GM19351 (cell line): ENCODE measurements at regions not wholly inside any gene's neighbourhood (a gene's known extent, or its start where the extent isn't known, plus 50 kb on each side); places are given as distances from the start of the nearest gene placed in this dataset.

Experiments used
- ATAC-seq: cut with Tn5 transposase; IDR thresholded peaks from one replicate; pipeline ENCODE4 v1.9.1; 2021; ENCODE audit warnings: mild to moderate bottlenecking, moderate library complexity; ENCODE audit not compliant: unreplicated experiment

DNA sequence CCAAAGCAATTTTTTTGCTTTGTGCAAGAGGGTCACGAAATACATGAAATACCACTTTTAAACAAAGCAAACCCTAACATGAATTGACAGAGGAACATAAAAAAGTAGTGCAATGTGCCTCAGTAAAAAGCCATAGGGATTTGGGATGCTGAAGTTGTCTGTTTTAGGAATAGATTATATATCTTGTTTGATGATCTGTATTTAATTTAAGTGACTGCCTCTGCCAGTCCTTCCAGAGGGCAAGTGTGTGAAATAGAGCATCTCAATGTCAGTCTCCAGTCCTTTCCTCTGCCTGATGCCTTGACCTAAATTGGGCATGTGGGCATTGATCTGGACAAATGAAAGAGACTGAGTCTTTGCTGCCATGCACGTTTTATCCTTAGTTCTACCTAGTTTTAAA lies 222.8 kb downstream of the PTPRC start:
- no peak for ATAC-seq

DNA sequence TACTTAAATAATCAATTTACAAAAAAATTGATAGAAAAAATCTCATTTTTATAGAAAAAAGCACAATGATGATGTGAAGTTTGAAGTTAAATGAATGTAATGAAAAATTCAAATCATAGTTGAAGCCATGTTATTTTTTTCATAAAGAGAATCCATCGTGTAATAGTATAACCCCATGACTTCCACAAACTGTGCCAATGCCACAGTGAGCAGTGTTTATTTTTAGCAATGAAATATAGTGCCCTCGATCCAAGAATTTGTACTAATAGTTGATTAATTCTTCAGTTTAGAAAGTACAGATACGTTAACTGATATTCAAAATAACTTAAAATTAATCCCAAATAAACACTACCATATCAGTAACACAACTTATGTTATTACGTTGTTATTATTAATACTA lies 225.9 kb downstream of the PTPRC start:
- ATAC-seq = no peak

DNA sequence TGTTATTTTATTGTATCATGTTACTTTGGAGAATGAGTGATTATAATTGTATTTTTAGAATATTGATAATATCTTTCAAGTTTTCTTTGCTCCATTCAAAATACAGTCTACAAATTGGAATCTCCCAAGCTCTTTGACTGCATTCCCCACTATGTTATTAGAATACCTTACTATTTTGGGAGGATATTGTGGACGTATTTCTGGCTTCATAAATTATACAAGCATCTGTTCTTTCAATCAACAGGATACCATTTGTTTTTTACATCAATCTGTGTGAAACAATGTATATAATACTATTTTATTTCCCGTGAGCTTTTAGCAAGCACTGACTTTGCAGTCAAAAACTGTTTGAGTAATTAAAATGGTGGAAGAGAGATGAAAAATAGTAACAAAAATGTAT lies 226.5 kb downstream of the PTPRC start:
- ATAC-seq = no peak

DNA sequence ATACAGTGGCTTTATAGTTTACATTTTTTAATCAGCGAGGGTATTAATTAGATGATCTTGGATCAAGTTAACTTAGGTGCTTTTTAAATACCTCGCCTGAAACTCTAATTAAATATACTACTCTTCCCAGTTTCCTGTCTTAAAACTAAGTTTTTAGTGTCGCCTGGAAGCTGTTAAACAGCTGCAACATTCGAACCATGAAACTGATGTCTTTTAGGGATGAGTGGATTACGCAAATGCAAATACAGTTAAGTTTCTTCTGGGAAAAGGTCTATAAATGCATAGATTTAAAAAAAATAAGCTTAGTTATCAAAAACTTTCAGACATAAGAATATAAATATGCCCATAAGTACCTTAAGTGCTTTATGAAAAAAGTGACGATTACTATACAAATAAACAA lies 228.3 kb downstream of the PTPRC start:
- ATAC-seq = no peak

DNA sequence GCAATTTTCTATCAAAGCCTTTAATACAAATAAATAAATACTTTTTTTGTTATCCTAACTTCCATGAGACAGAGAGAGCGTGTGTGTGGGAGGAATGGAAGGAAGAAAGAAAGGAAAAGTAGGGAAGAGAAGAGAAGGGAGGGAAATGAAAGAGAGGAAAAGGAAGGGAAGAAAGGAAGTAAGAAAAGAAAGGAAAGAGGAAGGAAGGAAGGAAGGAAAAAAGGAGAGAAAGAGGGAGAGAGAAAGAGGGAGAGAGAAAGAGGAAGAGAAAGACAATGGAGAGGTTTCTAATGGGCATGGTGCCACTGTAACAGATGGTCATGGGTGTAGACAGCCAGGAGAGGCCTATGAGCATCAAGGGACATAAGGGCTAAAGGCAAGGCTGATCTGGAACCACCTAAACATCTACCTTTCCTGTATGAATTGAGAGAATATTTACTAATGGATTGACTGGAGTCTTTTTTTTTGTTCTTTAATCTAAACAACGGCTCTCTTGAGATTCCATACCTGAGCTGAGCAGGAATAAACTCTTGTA lies 234.9 kb downstream of the PTPRC start:
- no peak for ATAC-seq

DNA sequence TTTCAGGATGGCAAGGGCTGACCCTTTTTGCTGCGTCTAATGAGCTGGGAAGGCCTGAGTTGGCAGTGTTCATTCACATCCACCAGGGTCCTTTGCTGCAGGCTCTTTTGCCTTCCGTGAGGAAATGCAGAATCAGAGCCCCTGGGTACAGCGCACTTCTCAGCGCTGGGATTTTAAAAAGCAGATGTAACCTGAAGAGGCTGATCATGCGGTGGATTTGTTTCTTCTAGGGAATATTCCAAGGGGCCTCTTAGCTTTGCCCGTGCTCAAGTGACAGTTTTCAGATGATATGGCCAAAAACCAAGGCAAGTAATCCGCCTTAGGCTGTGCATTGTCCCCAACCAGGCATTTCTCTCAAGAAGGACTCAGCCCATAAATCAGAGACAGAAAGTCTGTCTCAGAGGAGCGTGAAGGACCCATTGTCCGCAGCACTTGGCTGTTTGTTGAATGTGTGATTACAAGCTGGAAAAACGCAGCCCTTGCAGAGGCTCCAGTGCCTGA lies 237.6 kb downstream of the PTPRC start:
- ATAC-seq = no peak

DNA sequence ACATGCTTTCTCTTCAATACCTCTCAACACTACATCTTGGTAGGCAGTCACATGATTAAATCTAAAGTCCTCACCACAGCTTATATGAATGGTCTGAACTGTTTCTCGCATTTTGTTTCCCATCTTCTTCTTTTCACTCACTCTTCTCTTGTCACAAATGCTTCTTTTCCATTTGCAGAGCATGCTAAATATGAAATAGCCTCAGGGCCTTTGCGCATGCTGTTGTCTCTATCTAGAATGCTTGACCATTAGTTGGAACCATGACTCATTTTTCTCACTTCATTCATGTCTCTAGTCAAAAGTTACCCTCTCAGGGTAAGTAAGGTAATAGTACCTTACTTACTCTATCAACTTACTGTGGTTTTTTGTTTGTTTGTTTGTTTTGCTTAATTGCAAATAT lies 239.7 kb downstream of the PTPRC start:
- no peak for ATAC-seq

DNA sequence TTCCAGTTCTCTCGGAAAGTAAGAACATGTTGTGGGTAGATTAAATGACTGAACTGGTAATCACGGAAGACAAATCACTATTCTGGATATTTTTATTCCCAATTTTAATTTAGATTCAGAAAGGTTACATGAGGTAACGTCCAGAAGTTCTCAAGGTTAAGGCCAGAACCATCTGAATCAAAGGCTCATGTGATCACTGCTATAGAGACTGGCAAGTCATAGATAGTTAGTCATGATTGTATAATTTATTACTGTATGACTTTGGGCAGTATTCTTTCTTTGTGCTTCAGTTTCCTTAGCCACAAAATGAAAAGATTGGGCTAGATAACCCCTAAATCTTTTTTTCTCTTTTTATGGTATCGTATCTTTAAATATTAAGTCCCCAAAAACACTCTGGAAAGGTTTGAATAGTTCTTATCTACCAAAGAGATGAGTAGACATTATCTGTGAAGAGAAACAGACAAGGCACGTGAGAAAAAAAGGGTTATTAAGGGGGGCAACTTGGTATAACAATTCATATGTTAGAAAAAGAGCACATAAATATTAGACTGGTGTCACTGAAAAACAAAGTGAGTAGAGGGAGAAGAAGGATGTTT lies 241.0 kb downstream of the PTPRC start:
- ATAC-seq = no peak

DNA sequence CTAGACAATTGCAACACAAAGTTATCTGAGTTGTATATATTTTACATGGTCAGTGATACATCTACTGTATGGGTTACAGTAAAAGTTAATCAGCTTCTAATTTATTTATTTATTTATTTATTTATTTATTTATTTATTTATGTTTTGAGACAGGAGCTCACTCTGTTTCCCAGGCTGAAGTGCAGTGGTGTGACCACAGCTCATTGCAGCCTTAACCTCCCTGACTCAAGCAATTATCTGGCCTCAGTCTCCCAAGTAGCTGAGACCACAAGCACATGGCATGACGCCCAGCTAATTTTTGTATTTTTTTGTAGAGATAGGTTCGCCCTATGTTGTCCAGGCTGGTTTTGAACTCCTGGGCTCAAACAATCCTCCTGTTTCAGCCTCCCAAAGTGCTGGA lies 241.6 kb downstream of the PTPRC start:
- ATAC-seq = no peak

DNA sequence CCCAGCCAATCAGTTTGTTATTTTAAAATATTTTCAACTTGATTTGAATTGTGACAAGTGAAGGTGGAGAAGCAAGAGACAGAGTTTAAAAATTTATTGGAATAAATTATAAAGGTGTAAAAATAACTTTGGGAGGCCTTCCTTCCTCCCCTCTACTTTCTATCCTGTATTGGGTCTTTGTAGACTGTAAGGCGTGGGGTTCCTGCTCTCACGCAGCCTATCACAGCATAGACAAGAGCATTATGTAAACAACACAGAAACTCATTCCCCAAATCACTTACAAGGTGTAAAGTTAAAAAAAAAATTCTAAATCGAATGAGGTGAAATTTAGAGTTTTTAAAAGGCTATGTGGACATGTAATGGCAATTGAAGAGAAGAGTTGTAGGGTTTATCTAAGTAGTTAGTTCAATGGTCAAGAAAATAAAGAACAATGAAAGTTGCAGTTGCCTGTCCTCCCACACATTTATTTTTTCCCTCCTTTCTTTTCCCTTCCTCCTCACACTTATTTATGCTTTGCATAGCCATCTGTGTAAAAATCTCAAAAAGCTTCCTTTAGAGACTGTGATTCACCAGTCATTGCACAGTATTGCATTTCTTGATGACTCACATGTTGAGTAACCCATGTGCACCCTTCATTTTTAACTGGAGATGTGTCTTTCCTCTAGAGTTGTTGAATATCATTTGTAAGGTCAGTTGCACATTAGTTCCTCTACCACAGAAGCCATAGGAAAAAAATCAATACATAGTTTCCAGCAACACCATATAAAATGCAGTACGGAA lies 242.2 kb downstream of the PTPRC start:
- ATAC-seq = peak; percentile 55

DNA sequence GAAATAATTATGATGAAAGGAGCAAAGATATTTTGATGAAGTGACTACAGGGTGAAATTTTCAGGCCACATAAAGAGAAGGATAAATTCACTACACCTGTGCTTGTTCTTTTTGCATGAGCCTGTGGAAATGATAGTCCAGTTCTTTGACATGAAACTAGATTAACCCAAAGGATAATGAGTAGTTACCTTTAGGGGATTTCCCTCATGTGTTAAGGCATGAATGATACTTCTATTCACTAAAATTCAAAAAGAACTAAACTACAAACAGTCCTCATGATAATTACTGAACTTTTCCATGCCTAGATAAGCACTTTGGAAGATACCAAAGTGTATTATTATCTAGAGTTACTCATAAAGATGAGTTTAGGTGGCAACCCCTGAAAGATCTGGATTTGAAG lies 244.3 kb downstream of the PTPRC start:
- no peak for ATAC-seq

DNA sequence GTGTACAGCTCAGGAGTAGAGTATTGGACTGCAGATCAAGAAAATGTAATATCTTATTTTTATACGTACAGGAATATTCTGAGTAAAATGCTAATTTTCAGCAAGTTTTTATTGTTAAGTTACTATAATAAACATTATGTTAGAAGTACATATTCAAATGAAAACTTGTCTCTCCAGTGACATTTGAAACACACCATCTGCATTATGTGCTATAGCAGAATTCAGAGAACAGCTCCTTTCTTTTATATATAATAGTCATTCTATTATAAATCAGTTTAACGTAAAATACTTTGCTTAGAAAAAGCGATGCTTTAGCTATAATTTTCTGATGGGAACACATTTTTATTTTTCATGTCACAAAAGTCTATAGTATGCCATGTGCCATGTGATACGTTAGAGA lies 249.0 kb downstream of the PTPRC start:
- ATAC-seq = no peak

DNA sequence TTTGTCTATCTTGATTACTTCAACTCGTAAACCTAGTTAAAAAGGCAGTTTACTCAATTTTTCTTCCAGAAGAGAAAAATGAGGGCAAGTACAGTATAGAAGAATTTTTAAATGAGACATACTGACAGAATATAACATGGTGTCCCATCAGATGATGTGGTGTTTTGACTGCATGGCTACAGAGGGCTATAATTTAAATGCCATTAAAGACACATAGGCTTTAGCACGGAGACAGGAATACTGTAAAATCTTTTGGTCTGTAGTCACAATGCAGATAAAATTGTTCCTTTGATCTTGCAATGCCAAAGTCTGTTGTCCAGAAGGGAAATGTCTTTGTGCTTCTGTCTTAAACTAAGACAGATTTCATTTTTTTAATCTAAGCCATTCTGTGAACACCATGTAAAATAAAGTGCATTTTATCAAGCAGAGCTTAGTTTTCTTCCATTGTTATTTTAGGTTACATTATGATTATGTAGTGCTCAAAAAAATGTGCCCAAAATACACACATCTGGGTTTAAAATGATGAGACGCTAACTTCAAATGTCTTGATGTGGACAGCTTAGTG lies 249.6 kb downstream of the PTPRC start:
- ATAC-seq = no peak

DNA sequence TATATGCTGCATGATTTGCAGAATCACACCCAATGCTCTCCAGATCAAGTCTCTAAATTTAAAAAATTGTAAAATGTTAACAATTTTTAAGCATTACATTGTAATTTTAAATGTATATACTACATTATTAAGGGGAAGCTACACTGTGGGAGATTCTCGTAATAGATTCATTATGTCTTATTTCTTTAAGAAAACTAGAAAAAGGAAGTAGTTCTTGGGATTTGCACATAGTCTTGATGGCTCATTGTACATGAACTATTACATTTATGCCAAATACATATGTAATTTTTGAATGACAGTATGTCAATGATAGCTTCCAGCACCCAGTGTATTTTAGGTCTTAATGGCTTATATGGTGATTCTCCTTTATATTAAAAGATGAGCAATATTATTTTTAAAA lies 250.3 kb downstream of the PTPRC start:
- ATAC-seq = no peak

DNA sequence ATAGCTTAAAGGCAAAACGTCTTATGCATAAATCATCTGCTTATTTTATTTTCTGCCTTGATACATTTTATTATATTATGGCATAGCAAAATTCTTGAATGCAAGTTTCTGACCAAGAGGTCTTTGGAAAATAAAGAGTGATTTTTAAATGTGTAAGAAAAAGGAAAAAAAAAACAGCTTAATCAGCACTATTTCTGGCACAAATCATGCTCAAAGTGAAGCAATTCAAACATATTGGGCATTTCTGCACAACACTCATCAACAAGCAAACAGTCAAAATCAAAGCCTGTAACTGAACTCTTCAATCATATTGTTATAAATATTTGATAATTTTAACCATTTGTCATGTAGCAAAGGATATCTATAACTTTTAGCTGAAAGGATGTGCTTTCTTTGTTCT lies 250.9 kb downstream of the PTPRC start:
- no peak for ATAC-seq

DNA sequence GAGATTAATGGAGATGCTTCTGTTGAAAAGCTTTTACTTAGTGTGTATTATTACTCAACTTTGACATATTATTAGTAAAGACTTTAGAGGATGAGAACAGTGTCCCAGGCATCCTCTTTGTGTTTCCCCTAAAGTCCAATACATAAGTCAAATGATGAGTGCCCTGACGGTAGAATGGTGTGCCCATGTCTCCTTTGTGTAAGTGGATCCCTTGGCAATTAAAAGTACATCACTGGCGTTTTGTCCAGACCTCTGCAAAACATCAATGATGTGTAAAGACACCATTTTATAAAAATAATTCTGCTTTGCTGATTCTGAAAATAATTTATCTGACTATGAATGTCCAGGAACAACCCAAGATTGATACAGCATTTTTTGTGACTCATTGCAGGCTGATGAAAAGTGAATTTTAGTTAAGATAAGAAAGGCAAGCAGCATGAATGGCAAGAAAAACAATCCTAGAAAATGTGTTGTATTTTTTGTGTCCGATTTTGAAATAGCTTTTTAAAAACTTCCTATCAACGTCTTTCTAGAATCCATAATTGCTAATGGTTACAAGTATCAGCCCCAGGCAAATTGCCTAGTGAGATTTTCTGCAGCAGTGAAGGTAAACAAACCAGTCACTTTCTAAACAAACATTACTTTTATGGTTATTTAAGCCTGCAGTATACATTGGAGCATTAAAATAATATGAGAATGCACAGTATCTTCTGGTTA lies 251.5 kb downstream of the PTPRC start:
- ATAC-seq = no peak

DNA sequence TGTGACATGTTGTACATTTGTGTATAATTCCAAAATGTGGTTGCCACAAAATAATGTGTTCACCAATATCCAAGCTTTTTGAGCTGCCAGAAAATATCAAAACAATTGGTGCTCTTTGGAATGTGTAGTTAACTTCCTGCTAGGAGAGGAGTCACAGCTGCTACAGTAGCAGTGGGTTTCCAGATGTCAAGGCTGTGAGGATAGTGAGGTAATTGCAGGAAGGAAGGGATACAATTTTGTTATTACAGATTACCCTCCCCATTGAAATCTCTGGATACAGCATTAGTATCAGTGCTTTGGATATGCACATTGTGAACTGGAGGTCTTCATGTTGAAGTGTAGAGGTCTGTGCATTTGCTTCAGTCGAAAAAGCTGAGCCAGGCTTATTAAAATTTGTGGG lies 253.2 kb downstream of the PTPRC start:
- ATAC-seq = no peak

DNA sequence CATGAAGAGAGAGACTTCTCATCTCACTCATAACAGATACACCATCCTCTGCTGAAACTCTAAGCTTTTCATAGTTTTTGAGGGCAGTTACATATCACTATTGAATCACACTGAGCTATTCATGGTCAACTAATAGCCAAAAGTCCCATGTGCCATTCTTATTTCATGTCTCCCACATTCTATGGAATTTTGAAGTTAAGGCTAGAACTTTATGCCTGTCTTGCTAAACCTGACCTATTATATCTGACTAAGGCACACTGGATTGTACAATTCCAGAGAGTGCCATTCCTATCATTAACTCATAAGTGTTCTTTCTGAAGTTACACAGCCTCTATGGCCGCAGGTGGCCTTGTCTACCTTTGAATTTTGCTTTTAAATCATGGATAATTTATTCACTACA lies 254.3 kb downstream of the PTPRC start:
- ATAC-seq = no peak

DNA sequence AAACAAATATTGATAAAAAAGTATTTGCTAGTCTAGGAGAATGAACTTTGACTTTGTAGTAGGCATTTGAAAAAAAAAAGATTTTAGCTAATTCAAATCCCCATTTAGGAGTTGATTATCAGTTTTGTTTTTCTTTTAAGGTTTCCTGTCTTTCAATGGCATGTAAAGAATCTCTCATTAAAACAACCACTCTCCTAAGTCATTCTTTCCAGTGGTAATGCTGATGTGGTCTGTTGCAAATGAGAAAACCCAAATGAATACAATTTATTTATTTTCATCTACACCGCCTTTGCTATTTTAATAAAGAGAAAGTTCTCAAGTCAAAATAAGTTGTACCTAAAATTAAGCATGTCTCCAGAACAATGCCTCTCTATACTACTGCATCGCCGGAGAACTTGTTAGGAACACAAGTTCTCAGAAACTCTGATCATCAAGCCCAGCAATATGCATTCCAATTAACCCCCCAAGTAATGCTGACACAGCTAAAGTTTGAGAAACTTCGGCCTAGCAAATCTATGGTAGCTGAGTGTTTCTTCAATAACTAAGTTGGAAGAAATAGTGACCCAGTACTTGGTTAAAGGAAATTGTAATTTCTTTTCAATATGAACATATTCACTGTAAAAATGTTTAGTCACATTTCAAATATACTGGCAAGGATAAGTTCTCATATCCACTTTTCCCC lies 255.1 kb downstream of the PTPRC start:
- ATAC-seq = no peak

DNA sequence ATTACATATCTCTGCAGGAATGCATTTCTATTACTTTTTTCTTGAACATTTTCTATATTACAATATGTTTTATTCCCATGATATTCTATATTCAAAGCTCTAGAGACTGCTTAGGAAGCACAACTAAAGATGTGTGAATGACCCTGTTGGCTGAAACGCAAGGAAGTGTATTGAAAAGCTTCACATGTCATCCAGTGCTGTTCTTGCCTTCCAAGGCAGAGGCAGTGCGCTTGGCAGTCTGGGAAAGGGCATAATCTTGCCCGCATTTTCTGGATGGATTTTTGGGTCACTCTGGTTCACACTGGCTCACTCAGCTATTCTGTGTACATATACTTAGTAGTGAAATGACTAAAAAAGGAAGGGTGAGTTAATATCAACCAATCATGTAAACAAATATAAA lies 262.4 kb downstream of the PTPRC start:
- no peak for ATAC-seq

DNA sequence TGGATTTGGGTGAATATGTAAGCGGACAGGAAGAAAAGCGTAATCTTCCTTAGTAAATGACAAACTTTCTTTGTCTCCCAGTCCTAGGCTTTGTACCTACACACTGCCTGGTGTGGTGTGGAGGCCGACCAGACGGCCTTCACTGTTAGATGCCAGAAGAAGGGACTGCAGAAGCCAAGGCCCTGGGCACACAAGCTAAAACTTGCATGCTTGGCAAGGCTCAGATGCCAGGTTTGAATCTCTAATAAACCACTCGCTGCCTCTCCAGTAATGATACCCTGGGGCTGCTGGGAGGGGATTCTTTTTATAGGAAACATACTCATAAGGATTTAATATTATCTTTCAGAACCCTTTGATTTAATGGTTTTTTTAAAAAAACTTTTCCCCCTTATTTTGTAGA lies 263.8 kb downstream of the PTPRC start:
- no peak for ATAC-seq
